GM12878 (cell line): ENCODE measurements at regions not wholly inside any gene's neighbourhood (a gene's known extent, or its start where the extent isn't known, plus 50 kb on each side); places are given as distances from the start of the nearest gene placed in this dataset.

Experiments
- BMI1 ChIP-seq: fragments of 450-650 bp; IDR thresholded peaks from 2 replicates; pipeline ENCODE4 v1.6.1; 2016; ENCODE audit warnings: mild to moderate bottlenecking, moderate library complexity, borderline replicate concordance
- CHD1 ChIP-seq: IDR thresholded peaks from 2 replicates; pipeline ENCODE4 v1.6.1; 2012; ENCODE audit warnings: low read depth, low read length, improper control_type of control experiment
- CTCF ChIP-seq, 3 experiments: IDR thresholded peaks in 2 of 3; conservative IDR thresholded peaks in 1 of 3; 2 replicates each; pipeline ENCODE4 v1.5.1; 2011; ENCODE audit warnings: low read depth in 3 of 3, low read length in 3 of 3, mild to moderate bottlenecking in 3 of 3, control low read depth in 2 of 3, moderate library complexity in 2 of 3, inconsistent platforms in 1 of 3, mixed read lengths in 1 of 3; ENCODE audit not compliant: control insufficient read depth in 2 of 3, insufficient read depth in 1 of 3; ENCODE audit errors: extremely low read depth in 1 of 3
- E4F1 ChIP-seq: fragments of 450-650 bp; IDR thresholded peaks from 2 replicates; pipeline ENCODE4 v1.6.1; 2018; ENCODE audit warnings: borderline replicate concordance, mild to moderate bottlenecking; ENCODE audit not compliant: partially characterized antibody
- ESRRA ChIP-seq: IDR thresholded peaks from 2 replicates; pipeline ENCODE4 v1.6.1; 2012; ENCODE audit warnings: mild to moderate bottlenecking, low read length, improper control_type of control experiment
- FOS ChIP-seq: IDR thresholded peaks from 3 replicates; pipeline ENCODE4 v1.6.1; 2011; ENCODE audit warnings: borderline replicate concordance; ENCODE audit not compliant: insufficient read length; ENCODE audit errors: extremely low read depth
- IRF3 ChIP-seq: fragments of 450-650 bp; IDR thresholded peaks from 2 replicates; pipeline ENCODE4 v1.6.1; 2014; ENCODE audit warnings: mild to moderate bottlenecking
- MAX ChIP-seq: IDR thresholded peaks from 2 replicates; pipeline ENCODE4 v1.6.1; 2012; ENCODE audit warnings: low read depth, low read length, improper control_type of control experiment
- NFIC ChIP-seq: IDR thresholded peaks from 2 replicates; pipeline ENCODE4 v1.6.1; 2012; ENCODE audit warnings: low read depth, mild to moderate bottlenecking, inconsistent platforms, low read length, moderate library complexity
- PKNOX1 ChIP-seq: fragments of 450-650 bp; IDR thresholded peaks from 2 replicates; pipeline ENCODE4 v1.6.1; 2016; ENCODE audit warnings: mild to moderate bottlenecking
- RAD21 ChIP-seq: IDR thresholded peaks from 2 replicates; pipeline ENCODE4 v1.6.1; 2011; ENCODE audit warnings: mild to moderate bottlenecking, low read depth, low read length, moderate library complexity; ENCODE audit not compliant: insufficient read depth
- RCOR1 ChIP-seq: conservative IDR thresholded peaks from 2 replicates; pipeline ENCODE4 v1.6.1; 2012; ENCODE audit warnings: low read depth, low read length, improper control_type of control experiment
- TBL1XR1 ChIP-seq: IDR thresholded peaks from 2 replicates; pipeline ENCODE4 v1.6.1; 2012; ENCODE audit warnings: low read depth, low read length, improper control_type of control experiment

- TF ChIP-seq E4F1 (no peak), RCOR1 (no peak), IRF3 (no peak), ESRRA (no peak), MAX (no peak), CHD1 (no peak), FOS (no peak), PKNOX1 (no peak), TBL1XR1 (no peak), NFIC (no peak), CTCF (IDR thresholded peaks at IDR 0.05 in 2 of 3, conservative IDR thresholded peaks at IDR 0.05 in 1 of 3; ENCODE audit: control insufficient read depth in 2 of 3, extremely low read depth in 1 of 3, insufficient read depth in 1 of 3, low read depth in 3 of 3, low read length in 3 of 3) (no peak), RAD21 (no peak), BMI1 (no peak)
Observed at GRCh38 chr14:29301571-29301970, 535.0 kb downstream of the FOXG1 start.
